ENCODE measurements at regions not wholly inside any gene's neighbourhood (a gene's known extent, or its start where the extent isn't known, plus 50 kb on each side); places are given as distances from the start of the nearest gene placed in this dataset.
"Not testable (repeated sequence)": the region's sequence is repeated elsewhere in the genome, so short reads cannot be mapped to it uniquely, and the experiment has no call there.

DNA sequence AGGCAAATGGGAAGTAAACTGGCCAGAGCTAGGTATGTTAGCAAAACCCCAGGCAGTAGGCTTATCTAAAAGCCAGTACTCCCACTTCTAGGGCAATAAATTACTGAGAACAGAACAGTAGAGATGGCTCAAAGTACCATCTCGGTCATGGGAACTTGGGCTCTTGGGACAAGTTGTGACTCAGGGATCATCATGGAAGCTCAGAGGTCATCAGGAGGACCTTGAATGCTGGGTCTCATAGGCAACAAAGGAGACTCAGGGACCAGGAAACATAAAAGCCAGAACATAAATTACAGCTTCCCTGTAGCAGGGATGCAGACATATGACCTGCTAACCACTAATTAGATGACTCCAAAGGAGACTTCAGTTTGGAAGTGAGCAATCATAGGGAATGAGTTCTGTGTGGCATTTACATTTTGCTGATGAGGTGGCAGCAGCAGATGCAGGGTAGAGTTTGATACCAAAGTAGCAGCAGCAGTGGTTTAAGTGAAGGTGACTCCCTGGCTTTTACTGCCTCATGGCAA lies 97.6 kb upstream of the SCAF11 start:
- DNase-seq = no peak

DNA sequence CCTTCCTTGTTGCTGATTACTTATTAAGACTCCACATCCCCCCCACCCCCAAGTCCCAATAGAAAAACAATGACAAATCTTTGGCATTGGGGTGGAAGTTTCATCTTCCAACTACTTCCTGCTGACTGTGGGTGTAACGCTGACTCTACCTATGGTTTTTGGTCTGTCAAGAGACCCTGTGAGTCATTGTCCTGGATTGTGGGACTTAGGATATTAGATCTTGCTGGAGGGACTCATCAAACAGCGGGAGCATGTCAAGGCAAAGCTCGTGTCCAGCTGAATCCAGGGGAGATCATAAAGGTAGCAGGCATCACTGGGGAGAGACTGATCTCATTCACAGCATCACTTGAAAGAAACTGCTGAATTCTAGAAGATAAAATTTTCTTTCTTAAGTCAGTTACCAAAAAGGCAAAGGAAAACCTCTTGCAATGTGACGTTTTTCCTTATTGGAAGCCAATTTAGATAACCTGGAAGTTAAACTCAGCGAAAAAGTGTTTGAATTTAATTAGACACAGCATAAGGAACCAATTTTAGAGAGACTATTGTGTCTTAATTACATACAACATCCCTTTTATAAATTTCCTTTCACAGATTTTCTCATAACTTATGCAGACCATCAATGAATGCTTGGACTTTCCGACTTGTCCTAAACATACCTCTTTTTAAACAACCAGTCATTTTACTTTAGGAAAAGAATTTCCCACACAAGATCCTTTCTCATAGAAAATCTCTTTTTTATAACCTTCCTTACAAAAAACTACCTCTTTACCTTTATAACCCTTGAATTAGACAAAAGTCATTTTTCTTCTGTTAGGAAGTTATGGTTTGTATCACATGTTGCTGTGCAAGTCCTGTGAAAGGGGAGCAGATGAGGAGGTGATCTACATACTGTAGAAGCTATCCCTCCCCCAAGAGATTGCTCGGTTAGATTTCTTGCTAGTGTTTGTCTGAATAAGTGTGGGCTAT lies 94.6 kb upstream of the SCAF11 start:
- no peak for DNase-seq

DNA sequence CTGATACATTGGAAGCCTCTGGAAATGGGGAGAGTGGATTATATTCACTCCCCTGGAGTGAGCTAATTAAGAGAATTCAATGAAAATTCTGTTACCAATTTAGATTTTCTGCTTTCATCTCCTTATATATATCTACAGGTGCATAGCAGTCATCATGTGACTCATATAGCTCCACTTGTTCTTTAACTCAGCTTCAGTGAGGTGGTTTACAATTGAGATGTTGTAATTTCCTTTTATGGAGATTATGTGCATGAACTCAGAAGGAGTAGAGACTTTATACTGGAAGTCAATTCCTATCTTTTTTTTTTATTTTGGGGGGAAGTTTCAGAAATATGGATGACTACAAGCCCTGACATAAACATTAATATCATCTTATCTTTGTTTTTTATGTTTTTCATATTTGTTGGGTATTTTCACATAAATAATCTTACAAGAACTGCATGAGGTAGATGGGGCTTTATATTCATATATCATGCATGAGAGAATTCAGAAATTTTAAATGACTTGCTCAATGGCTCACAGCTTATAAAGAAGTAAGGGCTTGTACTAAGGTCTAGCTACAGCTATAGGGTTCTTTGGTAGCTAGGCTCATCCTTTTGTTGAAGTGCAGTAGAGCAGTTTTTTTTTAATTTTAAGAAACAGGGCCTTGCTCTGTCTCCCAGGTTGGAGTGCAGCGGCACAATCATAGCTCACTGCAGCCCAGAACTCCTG lies 92.3 kb upstream of the SCAF11 start:
- no peak for DNase-seq

DNA sequence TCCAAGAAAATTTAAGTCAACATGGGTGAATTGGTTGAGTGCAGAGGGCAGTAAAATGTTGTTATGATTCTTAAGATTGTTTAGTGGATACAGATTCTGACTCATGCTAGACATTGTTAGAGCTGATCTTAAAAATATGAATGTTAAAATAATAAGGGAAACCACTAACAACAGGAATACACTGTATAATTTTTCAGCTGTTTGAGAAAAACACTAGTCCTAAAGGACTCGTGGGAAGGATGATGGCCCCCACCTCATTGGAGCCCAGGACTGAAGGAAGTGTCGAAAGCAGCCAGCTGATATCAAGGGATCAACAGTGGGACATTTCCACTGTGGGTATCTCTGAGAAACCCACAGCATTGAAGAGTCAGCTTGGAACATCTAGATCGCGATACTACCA lies 82.9 kb upstream of the SCAF11 start:
- DNase-seq = no peak

DNA sequence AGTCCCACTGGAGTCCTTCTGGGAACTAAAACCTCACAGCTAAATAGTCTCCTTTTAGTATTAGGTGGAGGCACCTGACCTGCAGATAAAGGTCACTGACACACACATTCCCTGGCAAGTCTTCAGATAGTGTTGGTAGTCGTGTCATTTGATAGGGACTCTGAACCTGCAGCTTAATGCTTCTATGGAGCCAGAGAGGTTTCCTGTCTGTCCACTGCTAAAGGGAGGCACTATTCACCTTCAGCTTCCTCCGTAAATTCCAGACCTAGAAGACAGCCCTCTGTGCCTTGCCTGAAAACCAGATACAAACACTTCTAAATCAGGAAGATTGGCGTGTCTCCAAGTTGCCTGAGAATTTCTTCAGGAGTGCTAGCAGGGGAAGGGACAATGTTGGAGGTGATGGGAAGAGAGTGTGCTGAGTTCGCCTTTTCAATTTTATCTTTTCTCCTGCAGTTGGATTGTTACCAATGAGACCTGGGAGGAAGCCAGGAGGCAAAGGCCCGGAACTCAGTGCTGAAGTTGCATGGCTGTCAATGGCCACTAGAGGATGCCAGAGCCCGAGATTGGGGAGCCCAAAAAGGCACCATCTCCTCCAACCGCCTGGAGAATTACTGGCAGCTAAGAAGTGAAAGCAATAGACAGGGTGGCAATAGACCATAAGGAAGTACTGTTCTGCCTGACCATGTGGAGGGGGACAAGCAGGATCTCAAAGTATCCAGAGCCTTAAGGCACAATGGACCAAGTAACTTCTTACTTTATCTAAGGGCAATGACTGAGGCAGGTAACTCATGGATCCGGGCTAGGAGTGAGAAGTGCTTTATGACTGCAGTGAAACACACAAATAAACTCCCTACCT lies 81.6 kb upstream of the SCAF11 start:
- DNase-seq = peak in 36 of 51 donors; percentile 1 to 60 (median 18)

DNA sequence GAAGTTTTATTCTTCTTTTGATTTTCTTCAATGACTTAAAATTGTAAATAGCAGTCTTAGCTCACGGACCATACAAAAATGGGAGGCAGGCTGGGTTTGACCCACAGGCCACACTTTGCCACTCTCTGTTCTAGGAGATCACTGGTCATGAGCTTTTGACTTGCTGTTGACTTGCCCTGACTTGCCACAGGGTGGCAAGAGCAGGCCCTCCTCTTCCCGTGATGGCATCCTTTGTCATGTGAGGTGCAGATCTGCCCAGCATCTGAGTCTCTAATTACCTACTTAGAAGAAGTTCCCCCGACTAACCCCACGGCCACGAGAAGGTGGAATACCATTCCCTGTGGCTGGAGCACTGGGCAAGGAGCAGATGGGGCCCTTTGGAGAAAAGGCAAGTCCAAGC lies 81.0 kb upstream of the SCAF11 start:
- DNase-seq = peak in 1 of 51 donors; percentile 1

DNA sequence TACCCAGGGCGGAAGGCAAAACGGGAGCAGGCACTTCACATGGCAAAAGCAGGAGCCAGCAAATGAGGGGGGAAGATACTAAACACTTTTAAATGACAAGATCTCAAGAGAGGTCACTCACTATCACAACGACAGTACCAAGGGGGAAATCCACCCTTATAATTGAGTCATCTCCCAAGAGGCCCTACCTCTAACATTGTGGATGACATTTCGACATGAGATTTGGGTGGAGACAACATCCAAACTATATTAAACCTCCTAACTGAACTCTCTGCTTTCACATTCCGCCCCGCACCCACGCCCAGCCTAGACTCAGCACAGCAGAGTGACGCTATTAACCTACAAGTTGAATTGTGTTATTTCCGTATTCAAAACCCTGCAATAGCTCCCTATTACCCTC lies 76.7 kb upstream of the SCAF11 start:
- no peak for DNase-seq

DNA sequence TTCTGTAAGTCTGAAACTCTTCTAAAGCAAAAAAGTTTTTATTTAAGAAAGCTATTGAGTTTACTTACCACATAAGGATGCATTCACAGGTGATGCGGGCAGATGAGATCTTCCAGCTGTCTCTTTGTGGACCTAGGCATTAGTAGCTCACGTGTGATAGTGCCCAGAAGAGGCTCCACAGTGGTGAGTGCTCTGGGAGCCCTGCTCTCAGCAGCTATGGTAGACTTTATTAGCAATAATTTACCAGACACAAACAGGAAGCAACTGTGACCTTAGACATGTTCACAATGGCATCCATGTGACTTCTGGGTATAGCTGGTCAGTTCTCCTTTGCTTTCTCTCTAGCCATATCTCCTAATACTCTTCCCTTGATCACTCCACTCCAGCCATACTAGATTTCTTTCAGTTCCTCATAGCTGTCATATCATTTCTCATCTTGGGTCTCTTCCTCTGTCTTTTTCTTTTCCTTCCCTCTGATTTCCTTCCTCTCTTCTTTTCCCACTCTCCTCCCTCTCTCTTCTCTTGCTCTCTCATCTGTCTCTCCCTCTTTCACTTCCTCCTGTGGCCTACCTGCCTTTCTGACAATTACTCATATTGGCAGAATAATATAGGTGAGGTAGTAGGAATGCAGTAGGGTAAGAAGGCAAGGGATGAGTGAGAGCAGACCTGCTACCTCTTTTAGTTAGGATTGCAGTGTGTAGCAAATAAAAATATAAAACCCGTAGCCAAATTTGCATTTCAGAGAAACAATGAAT lies 75.2 kb upstream of the SCAF11 start:
- DNase-seq = no peak

DNA sequence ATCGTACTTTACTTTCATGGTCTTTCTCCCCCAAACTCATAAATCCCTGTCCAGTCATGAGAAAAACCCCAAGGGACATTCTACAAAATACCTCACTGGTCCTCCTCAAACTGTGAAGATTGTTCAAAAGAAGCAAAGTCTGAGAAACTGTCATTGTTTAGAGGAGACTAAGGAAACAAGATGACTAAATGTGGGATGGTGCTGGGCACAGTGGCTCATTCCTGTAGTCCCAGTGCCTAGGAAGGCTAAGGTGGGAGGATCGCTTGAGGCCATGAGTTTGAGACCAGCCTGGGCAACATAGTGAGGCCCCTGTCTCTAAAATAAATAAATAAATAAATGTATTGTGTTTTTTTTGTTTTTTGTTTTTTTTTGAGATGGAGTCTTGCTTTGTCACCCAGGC lies 74.2 kb upstream of the SCAF11 start:
- no peak for DNase-seq

DNA sequence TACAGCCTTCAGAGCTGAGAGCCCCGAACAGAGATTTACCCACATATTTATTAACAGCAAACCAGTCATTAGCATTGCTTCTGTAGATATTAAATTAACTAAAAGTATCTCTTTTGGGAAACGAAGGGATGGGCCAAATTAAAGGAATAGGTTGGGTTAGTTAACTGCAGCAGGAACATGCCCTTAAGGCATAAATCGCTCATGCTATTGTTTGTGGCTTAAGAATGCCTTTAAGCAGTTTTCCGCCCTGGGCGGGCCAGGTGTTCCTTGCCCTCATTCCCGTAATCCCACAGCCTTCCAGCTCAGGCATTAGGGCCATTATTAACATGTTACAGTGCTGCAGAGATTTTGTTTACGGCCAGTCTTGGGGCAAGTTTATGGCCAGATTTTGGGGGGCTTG lies 68.3 kb upstream of the SCAF11 start:
- not testable (repeated sequence) for DNase-seq

DNA sequence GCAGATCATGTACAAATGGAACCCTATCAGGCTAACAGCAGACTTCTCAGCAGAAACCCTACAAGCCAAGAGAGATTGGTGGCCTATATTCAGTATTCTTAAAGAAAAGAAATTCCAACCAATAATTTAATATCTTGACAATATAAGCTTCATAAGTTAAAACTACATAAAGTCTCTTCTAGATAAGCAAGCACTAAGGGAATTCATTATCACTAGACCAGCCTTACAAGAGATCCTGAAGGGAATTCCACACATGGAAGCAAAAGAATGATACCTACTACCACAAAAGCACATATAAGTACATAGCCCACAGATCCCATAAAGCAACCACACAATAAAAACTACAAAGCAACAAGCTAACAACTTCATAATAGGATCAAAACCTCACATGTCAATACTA lies 60.4 kb upstream of the SCAF11 start:
- DNase-seq = no peak

DNA sequence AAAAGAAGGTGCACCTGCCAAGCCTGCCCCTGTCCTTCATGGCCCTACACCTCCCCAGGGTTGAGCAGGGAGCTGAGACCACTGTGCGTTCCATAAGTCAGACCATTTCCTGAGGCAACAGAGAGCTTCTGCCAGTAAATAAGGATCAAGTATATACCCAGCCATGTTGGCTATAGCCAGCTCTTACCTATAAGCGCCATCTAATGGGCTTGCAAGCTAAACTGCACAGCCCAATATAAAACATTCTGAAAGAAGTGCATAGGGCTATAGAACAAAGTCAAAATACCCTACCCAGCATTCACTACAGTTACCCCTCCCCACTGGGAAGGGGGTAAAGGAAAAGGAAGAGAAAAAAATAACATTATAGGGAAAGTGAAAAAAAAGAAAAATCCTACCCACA lies 59.3 kb upstream of the SCAF11 start:
- DNase-seq = no peak

DNA sequence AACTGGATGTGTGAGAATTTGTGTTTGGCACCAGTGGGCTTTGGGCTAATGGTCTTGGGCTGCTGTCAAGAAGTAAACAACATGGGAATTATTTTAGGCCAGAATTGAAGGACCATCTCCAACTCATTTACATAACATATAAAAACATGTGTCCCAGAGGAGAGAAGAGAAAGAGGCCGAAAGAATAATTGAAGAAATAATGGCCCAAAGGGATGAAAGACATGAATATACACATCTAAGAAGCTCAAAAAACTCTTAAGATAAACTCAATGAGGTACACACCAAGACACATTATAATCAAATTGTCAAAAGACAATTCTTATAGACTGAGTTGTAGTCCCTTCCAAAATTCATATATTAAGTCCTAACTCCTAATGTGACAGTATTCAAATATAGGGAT lies 56.1 kb upstream of the SCAF11 start:
- no peak for DNase-seq

DNA sequence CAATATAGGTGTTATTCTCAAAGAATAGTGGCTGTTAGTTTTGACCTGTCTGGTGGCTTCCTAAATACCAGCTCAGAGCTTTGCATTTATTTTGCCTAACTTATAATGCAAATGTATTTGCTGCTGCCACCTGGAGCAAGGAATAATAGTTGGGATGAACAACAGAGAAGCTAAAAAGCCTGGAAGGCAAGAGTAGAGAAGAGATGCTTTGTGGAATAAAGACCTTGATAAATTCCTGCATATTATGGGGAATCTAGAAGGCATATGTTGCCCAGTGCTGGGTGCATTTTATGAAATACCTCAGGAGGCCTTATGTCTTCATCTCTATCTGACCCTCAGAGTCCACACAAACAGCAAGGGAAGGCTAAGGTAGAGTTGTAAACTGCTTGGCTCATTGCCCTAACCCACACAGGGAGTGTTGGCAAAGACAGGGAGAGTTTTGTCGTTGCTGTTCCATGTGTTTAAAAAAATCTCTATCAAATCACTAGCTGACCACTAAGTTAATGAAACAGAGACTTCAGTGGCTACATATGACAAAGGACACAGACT lies 53.7 kb upstream of the SCAF11 start:
- DNase-seq = no peak

Data from hypothalamus (tissue), 51 donors.